NB4 (cell line): ENCODE measurements at regions not wholly inside any gene's neighbourhood (a gene's known extent, or its start where the extent isn't known, plus 50 kb on each side); places are given as distances from the start of the nearest gene placed in this dataset.

Experiments used
- DNase-seq: peaks from one replicate; pipeline ENCODE4 v3.0.0; 2010; ENCODE audit warnings: low read depth
- H3K4me3 ChIP-seq: one replicate; pipeline ENCODE4 v1.5.1; 2011; ENCODE audit warnings: mild to moderate bottlenecking, low read depth, low read length, moderate library complexity
- CTCF ChIP-seq: IDR thresholded peaks from one replicate; pipeline ENCODE4 v1.5.1; 2012; ENCODE audit warnings: low read depth, low read length
- MAX ChIP-seq: IDR thresholded peaks from 2 replicates; pipeline ENCODE4 v1.6.1; 2011; ENCODE audit warnings: low read depth, low read length
- MYC ChIP-seq: IDR thresholded peaks from 2 replicates; pipeline ENCODE4 v1.6.1; 2011; ENCODE audit warnings: low read depth, low read length
- POLR2A ChIP-seq: IDR thresholded peaks from 2 replicates; pipeline ENCODE4 v1.6.1; 2011; ENCODE audit warnings: mild to moderate bottlenecking; ENCODE audit not compliant: insufficient read length; ENCODE audit errors: extremely low read depth

GRCh38 chr10:63744060-63744941 is 223.1 kb downstream of the REEP3 start:
- TF ChIP-seq POLR2A (no peak), CTCF (no peak), MAX (no peak), MYC (no peak)
- no peak for DNase-seq
- H3K4me3 ChIP-seq = no peak overlapping the region

GRCh38 chr10:63749915-63750314 is 228.7 kb downstream of the REEP3 start:
- H3K4me3 ChIP-seq = no peak overlapping the region
- TF ChIP-seq POLR2A (no peak), CTCF (no peak), MYC (no peak), MAX (no peak)
- no peak for DNase-seq

GRCh38 chr10:63751836-63752235 is 230.6 kb downstream of the REEP3 start:
- TF ChIP-seq POLR2A (no peak), CTCF (no peak), MAX (no peak), MYC (no peak)
- DNase-seq = no peak
- no peak overlapping the region for H3K4me3 ChIP-seq

- no peak for TF ChIP-seq CTCF
- TF ChIP-seq MAX = no peak
- no peak for TF ChIP-seq POLR2A
- TF ChIP-seq MYC = no peak
- H3K4me3 ChIP-seq = no peak overlapping the region
- DNase-seq = no peak
Observed at GRCh38 chr10:63752318-63752717, 231.1 kb downstream of the REEP3 start.

GRCh38 chr10:63753808-63754207 is 232.6 kb downstream of the REEP3 start:
- DNase-seq = no peak
- TF ChIP-seq CTCF = no peak
- no peak for TF ChIP-seq POLR2A
- no peak for TF ChIP-seq MAX
- TF ChIP-seq MYC = no peak
- H3K4me3 ChIP-seq = no peak overlapping the region
